CD4-positive, CD25-positive, alpha-beta regulatory T cell (primary cell): ENCODE measurements at regions not wholly inside any gene's neighbourhood (a gene's known extent, or its start where the extent isn't known, plus 50 kb on each side); places are given as distances from the start of the nearest gene placed in this dataset.

Experiments
- ATAC-seq, 2 donors: fragments of 150-1000 bp; cut with Tn5 transposase; one replicate each; pipeline ENCODE4 v1.10.0; 2021; ENCODE audit warnings: low read depth in 2 of 2, moderate number of reproducible peaks in 2 of 2, moderate library complexity in 1 of 2
- DNase-seq, 3 donors: peaks; one replicate each; pipeline versions ENCODE4 v3.0.0 to v3.0.0-alpha.2; 2012 to 2022; ENCODE audit warnings: mixed read lengths in 1 of 3
- H3K27ac ChIP-seq: one replicate; pipeline ENCODE4 v1.7.0; 2013; ENCODE audit warnings: mild to moderate bottlenecking, low read length; ENCODE audit not compliant: insufficient read depth, poor library complexity, severe bottlenecking
- H3K27me3 ChIP-seq: one replicate; pipeline ENCODE4 v1.7.0; 2013; ENCODE audit warnings: low read length; ENCODE audit not compliant: control insufficient read depth, insufficient read depth
- H3K36me3 ChIP-seq: one replicate; pipeline ENCODE4 v1.7.0; 2013; ENCODE audit warnings: mild to moderate bottlenecking, low read length, moderate library complexity; ENCODE audit not compliant: control insufficient read depth, insufficient read depth
- H3K4me1 ChIP-seq: 2 replicates; pipeline ENCODE4 v1.7.0; 2013; ENCODE audit warnings: mild to moderate bottlenecking, low read length; ENCODE audit not compliant: insufficient read depth, control insufficient read depth, poor library complexity, severe bottlenecking
- H3K4me3 ChIP-seq: one replicate; pipeline ENCODE4 v1.7.0; 2013; ENCODE audit warnings: low read depth, mild to moderate bottlenecking, low read length, moderate library complexity
- H3K9me3 ChIP-seq, 2 experiments: 1 replicate in 1 of 2; 2 replicates in 1 of 2; pipeline ENCODE4 v1.7.0; 2013; ENCODE audit warnings: low read length in 2 of 2, mild to moderate bottlenecking in 1 of 2, moderate library complexity in 1 of 2; ENCODE audit not compliant: control insufficient read depth in 2 of 2
- H3K27ac Mint-ChIP-seq, 3 donors: one replicate each; pipeline ENCODE4 v1.8.0; 2020 to 2022; ENCODE audit warnings: mild to moderate bottlenecking in 3 of 3, mixed read lengths in 3 of 3, moderate library complexity in 2 of 3
- H3K27me3 Mint-ChIP-seq: one replicate; pipeline ENCODE4 v1.8.0; 2022; ENCODE audit warnings: mild to moderate bottlenecking, mixed read lengths
- H3K36me3 Mint-ChIP-seq: one replicate; pipeline ENCODE4 v1.8.0; 2020; ENCODE audit warnings: mixed read lengths
- H3K4me1 Mint-ChIP-seq, 4 donors: one replicate each; pipeline ENCODE4 v1.8.0; 2020 to 2022; ENCODE audit warnings: mixed read lengths in 4 of 4, mild to moderate bottlenecking in 1 of 4
- H3K4me3 Mint-ChIP-seq, 4 donors: one replicate each; pipeline ENCODE4 v1.8.0; 2020 to 2022; ENCODE audit warnings: mild to moderate bottlenecking in 4 of 4, mixed read lengths in 4 of 4, moderate library complexity in 3 of 4
- H3K9me3 Mint-ChIP-seq, 7 donors: one replicate each; pipeline ENCODE4 v1.8.0; 2020 to 2022; ENCODE audit warnings: mixed read lengths in 7 of 7, mild to moderate bottlenecking in 3 of 7, moderate library complexity in 2 of 7

GRCh38 chr5:60229691-60230185, 336.2 kb upstream of the PDE4D start:
- Mint-ChIP-seq H3K27ac (no peak overlapping the region), H3K4me1 (no peaks in the 10 kb centered on the region), H3K9me3 (peaks cover 0 to 4% (median 0%) of the 10 kb centered on the region in 7 donors), H3K27me3 (no peaks in the 10 kb centered on the region), H3K4me3 (no peak overlapping the region), H3K36me3 (no peaks in the 10 kb centered on the region)
- Histone ChIP-seq H3K36me3 (no peaks in the 10 kb centered on the region), H3K27ac (no peak overlapping the region), H3K9me3 (no peaks in the 10 kb centered on the region), H3K4me3 (no peak overlapping the region), H3K4me1 (no peaks in the 10 kb centered on the region), H3K27me3 (no peaks in the 10 kb centered on the region)
- ATAC-seq (no peak), DNase-seq (no peak)

- no peaks in the 10 kb centered on the region for H3K4me1 ChIP-seq
- Mint-ChIP-seq H3K36me3 (no peaks in the 10 kb centered on the region), H3K27me3 (no peaks in the 10 kb centered on the region), H3K4me1 (no peaks in the 10 kb centered on the region), H3K27ac (no peak overlapping the region), H3K9me3 (peaks cover 0 to 4% (median 0%) of the 10 kb centered on the region in 7 donors), H3K4me3 (no peak overlapping the region)
- H3K27me3 ChIP-seq, result no peaks in the 10 kb centered on the region
- no peaks in the 10 kb centered on the region for H3K36me3 ChIP-seq
- H3K27ac ChIP-seq, result no peak overlapping the region
- no peaks in the 10 kb centered on the region for H3K9me3 ChIP-seq
- no peak for ATAC-seq
- H3K4me3 ChIP-seq, result no peak overlapping the region
- no peak for DNase-seq
Observed at GRCh38 chr5:60228676-60229075, 335.1 kb upstream of the PDE4D start.

- no peaks in the 10 kb centered on the region for H3K27me3 ChIP-seq
- ATAC-seq (no peak), DNase-seq (no peak)
- Mint-ChIP-seq H3K27ac (no peak overlapping the region), H3K27me3 (no peaks in the 10 kb centered on the region), H3K9me3 (peaks cover 0 to 4% (median 0%) of the 10 kb centered on the region in 7 donors), H3K4me1 (no peaks in the 10 kb centered on the region), H3K4me3 (no peak overlapping the region), H3K36me3 (no peaks in the 10 kb centered on the region)
- no peaks in the 10 kb centered on the region for H3K9me3 ChIP-seq
- H3K36me3 ChIP-seq, result no peaks in the 10 kb centered on the region
- no peak overlapping the region for H3K27ac ChIP-seq
- no peak overlapping the region for H3K4me3 ChIP-seq
- H3K4me1 ChIP-seq, result no peaks in the 10 kb centered on the region
Observed at GRCh38 chr5:60226128-60226527, 332.6 kb upstream of the PDE4D start.

- H3K4me1 Mint-ChIP-seq, result no peaks in the 10 kb centered on the region
- DNase-seq (no peak), ATAC-seq (no peak)
- Histone ChIP-seq H3K36me3 (no peaks in the 10 kb centered on the region), H3K4me1 (no peaks in the 10 kb centered on the region), H3K9me3 (no peaks in the 10 kb centered on the region), H3K4me3 (no peak overlapping the region), H3K27ac (no peak overlapping the region), H3K27me3 (no peaks in the 10 kb centered on the region)
- peaks cover 0 to 4% (median 0%) of the 10 kb centered on the region in 7 donors for H3K9me3 Mint-ChIP-seq
- H3K27me3 Mint-ChIP-seq, result no peaks in the 10 kb centered on the region
- no peaks in the 10 kb centered on the region for H3K36me3 Mint-ChIP-seq
- H3K4me3 Mint-ChIP-seq, result no peak overlapping the region
- no peak overlapping the region for H3K27ac Mint-ChIP-seq
Observed at GRCh38 chr5:60223342-60223741, 329.8 kb upstream of the PDE4D start.

- Histone ChIP-seq H3K4me1 (no peaks in the 10 kb centered on the region), H3K9me3 (peaks cover 0 to 1% of the 10 kb centered on the region in 2 experiments), H3K36me3 (no peaks in the 10 kb centered on the region), H3K27me3 (no peaks in the 10 kb centered on the region), H3K4me3 (no peak overlapping the region), H3K27ac (no peak overlapping the region)
- DNase-seq (no peak), ATAC-seq (no peak)
- Mint-ChIP-seq H3K36me3 (no peaks in the 10 kb centered on the region), H3K9me3 (peaks cover 0 to 12% (median 4%) of the 10 kb centered on the region in 7 donors), H3K27ac (no peak overlapping the region), H3K27me3 (no peaks in the 10 kb centered on the region), H3K4me3 (no peak overlapping the region), H3K4me1 (no peaks in the 10 kb centered on the region)
Observed at GRCh38 chr5:60219921-60220320, 326.4 kb upstream of the PDE4D start.

GRCh38 chr5:60210810-60211209, 317.3 kb upstream of the PDE4D start:
- Histone ChIP-seq H3K36me3 (no peaks in the 10 kb centered on the region), H3K27me3 (no peaks in the 10 kb centered on the region), H3K4me1 (no peaks in the 10 kb centered on the region), H3K4me3 (no peak overlapping the region), H3K9me3 (peaks cover 0 to under 1% of the 10 kb centered on the region in 2 experiments), H3K27ac (no peak overlapping the region)
- no peaks in the 10 kb centered on the region for H3K36me3 Mint-ChIP-seq
- H3K27ac Mint-ChIP-seq, result no peak overlapping the region
- no peak for ATAC-seq
- no peaks in the 10 kb centered on the region for H3K27me3 Mint-ChIP-seq
- peaks cover 0 to 9% (median 2%) of the 10 kb centered on the region in 7 donors for H3K9me3 Mint-ChIP-seq
- H3K4me1 Mint-ChIP-seq, result no peaks in the 10 kb centered on the region
- no peak for DNase-seq
- H3K4me3 Mint-ChIP-seq, result no peak overlapping the region

- Histone ChIP-seq H3K4me3 (no peak overlapping the region), H3K27ac (no peak overlapping the region), H3K36me3 (no peaks in the 10 kb centered on the region), H3K4me1 (no peaks in the 10 kb centered on the region), H3K27me3 (no peaks in the 10 kb centered on the region), H3K9me3 (no peaks in the 10 kb centered on the region)
- H3K36me3 Mint-ChIP-seq, result no peaks in the 10 kb centered on the region
- no peak overlapping the region for H3K4me3 Mint-ChIP-seq
- DNase-seq (no peak), ATAC-seq (no peak)
- H3K4me1 Mint-ChIP-seq, result no peaks in the 10 kb centered on the region
- peaks cover 0 to 9% (median 2%) of the 10 kb centered on the region in 7 donors for H3K9me3 Mint-ChIP-seq
- no peaks in the 10 kb centered on the region for H3K27me3 Mint-ChIP-seq
- H3K27ac Mint-ChIP-seq, result no peak overlapping the region
Observed at GRCh38 chr5:60209146-60209840, 315.8 kb upstream of the PDE4D start.

GRCh38 chr5:60208716-60209115, 315.2 kb upstream of the PDE4D start:
- H3K27me3 ChIP-seq, result no peaks in the 10 kb centered on the region
- no peak overlapping the region for H3K4me3 ChIP-seq
- H3K27ac ChIP-seq, result no peak overlapping the region
- Mint-ChIP-seq H3K27ac (no peak overlapping the region), H3K4me3 (no peak overlapping the region), H3K4me1 (no peaks in the 10 kb centered on the region), H3K27me3 (no peaks in the 10 kb centered on the region), H3K36me3 (no peaks in the 10 kb centered on the region), H3K9me3 (peaks cover 0 to 9% (median 2%) of the 10 kb centered on the region in 7 donors)
- DNase-seq, result no peak
- H3K9me3 ChIP-seq, result no peaks in the 10 kb centered on the region
- no peaks in the 10 kb centered on the region for H3K4me1 ChIP-seq
- no peaks in the 10 kb centered on the region for H3K36me3 ChIP-seq
- no peak for ATAC-seq
